ENCODE measurements at regions not wholly inside any gene's neighbourhood (a gene's known extent, or its start where the extent isn't known, plus 50 kb on each side); places are given as distances from the start of the nearest gene placed in this dataset.

GRCh38 chr4:138689593-138689992 lies 326.0 kb upstream of the NOCT start:
- no peak for DNase-seq (ENCODE audit: low read depth in 2 of 2)

GRCh38 chr4:138689187-138689586 lies 326.4 kb upstream of the NOCT start:
- DNase-seq (ENCODE audit: low read depth in 2 of 2): no peak

- DNase-seq (ENCODE audit: low read depth in 2 of 2): no peak
Observed at GRCh38 chr4:138688408-138689085, 327.0 kb upstream of the NOCT start.

GRCh38 chr4:138686106-138686835 lies 329.3 kb upstream of the NOCT start:
- no peak for DNase-seq (ENCODE audit: low read depth in 2 of 2)

- no peak for DNase-seq (ENCODE audit: low read depth in 2 of 2)
Observed at GRCh38 chr4:138685316-138685715, 330.3 kb upstream of the NOCT start.

GRCh38 chr4:138680989-138681604 lies 334.5 kb upstream of the NOCT start:
- peak; percentile 32 to 52 for DNase-seq (ENCODE audit: low read depth in 2 of 2)

- DNase-seq (ENCODE audit: low read depth in 2 of 2): no peak
Observed at GRCh38 chr4:138680256-138680655, 335.3 kb upstream of the NOCT start.

- DNase-seq (ENCODE audit: low read depth in 2 of 2): no peak
Observed at GRCh38 chr4:138678985-138679746, 336.4 kb upstream of the NOCT start.

- DNase-seq (ENCODE audit: low read depth in 2 of 2): no peak
Observed at GRCh38 chr4:138677748-138678147, 337.8 kb upstream of the NOCT start.

- DNase-seq (ENCODE audit: low read depth in 2 of 2): no peak
Observed at GRCh38 chr4:138677212-138677611, 338.4 kb upstream of the NOCT start.

GRCh38 chr4:138675685-138676084 lies 339.9 kb upstream of the NOCT start:
- DNase-seq (ENCODE audit: low read depth in 2 of 2): no peak

- DNase-seq (ENCODE audit: low read depth in 2 of 2): no peak
Observed at GRCh38 chr4:138674209-138674608, 341.4 kb upstream of the NOCT start.

- DNase-seq (ENCODE audit: low read depth in 2 of 2): no peak
Observed at GRCh38 chr4:138673053-138673452, 342.5 kb upstream of the NOCT start.

GRCh38 chr4:138672393-138672976 lies 343.1 kb upstream of the NOCT start:
- no peak for DNase-seq (ENCODE audit: low read depth in 2 of 2)

GRCh38 chr4:138671606-138672084 lies 343.9 kb upstream of the NOCT start:
- no peak for DNase-seq (ENCODE audit: low read depth in 2 of 2)

- DNase-seq (ENCODE audit: low read depth in 2 of 2): no peak
Observed at GRCh38 chr4:138671106-138671505, 344.5 kb upstream of the NOCT start.

GRCh38 chr4:138670681-138671080 lies 344.9 kb upstream of the NOCT start:
- DNase-seq (ENCODE audit: low read depth in 2 of 2): no peak

- DNase-seq (ENCODE audit: low read depth in 2 of 2): no peak
Observed at GRCh38 chr4:138669479-138670315, 345.9 kb upstream of the NOCT start.

GRCh38 chr4:138668309-138668708 lies 347.3 kb upstream of the NOCT start:
- DNase-seq (ENCODE audit: low read depth in 2 of 2): no peak

GRCh38 chr4:138666366-138666765 lies 349.2 kb upstream of the NOCT start:
- DNase-seq (ENCODE audit: low read depth in 2 of 2): no peak

- no peak for DNase-seq (ENCODE audit: low read depth in 2 of 2)
Observed at GRCh38 chr4:138665851-138666250, 349.7 kb upstream of the NOCT start.

All from stimulated activated CD4-positive, alpha-beta T cell treated with anti-CD3 and anti-CD28 coated beads, Interleukin-1b, Interleukin-23, amount 100 ng/mL, for 1 hour (primary cell).